Neural cell (in vitro differentiated cells): ENCODE measurements at regions not wholly inside any gene's neighbourhood (a gene's known extent, or its start where the extent isn't known, plus 50 kb on each side); places are given as distances from the start of the nearest gene placed in this dataset.

ENCODE experiments used
- H2AFZ ChIP-seq: fragments of 200-600, 300-800 bp; sonication (generic), shearing (Covaris generic); 2 replicates; pipeline ENCODE4 v1.6.0; 2014; ENCODE audit warnings: low read depth, mild to moderate bottlenecking, antibody characterized with exemption, low read length, moderate library complexity
- H3F3A ChIP-seq: fragments of 200-600 bp; shearing (Covaris generic); 2 replicates; pipeline ENCODE4 v1.6.1; 2016; ENCODE audit warnings: mild to moderate bottlenecking, moderate library complexity, mixed read lengths, antibody characterized with exemption, low read length; ENCODE audit not compliant: insufficient read depth, poor library complexity, severe bottlenecking
- H3K27ac ChIP-seq: fragments of 200-600, 300-800 bp; sonication (generic), shearing (Covaris generic); 2 replicates; pipeline ENCODE4 v1.5.1; 2014; ENCODE audit warnings: mild to moderate bottlenecking, low read length, moderate library complexity
- H3K27me3 ChIP-seq: fragments of 300-800, 200-600 bp; sonication (generic), shearing (Covaris generic); 2 replicates; pipeline ENCODE4 v1.6.0; 2014; ENCODE audit warnings: mild to moderate bottlenecking, low read depth, low read length, moderate library complexity; ENCODE audit not compliant: insufficient read depth
- H3K36me3 ChIP-seq: fragments of 300-800, 200-600 bp; sonication (generic), shearing (Covaris generic); 2 replicates; pipeline ENCODE4 v1.5.1; 2014; ENCODE audit warnings: mild to moderate bottlenecking, antibody characterized with exemption, low read length, moderate library complexity; ENCODE audit not compliant: insufficient read depth
- H3K4me2 ChIP-seq: fragments of 300-800, 200-600 bp; sonication (generic), shearing (Covaris generic); 2 replicates; pipeline ENCODE4 v1.6.0; 2014; ENCODE audit warnings: mild to moderate bottlenecking, low read length
- H3K4me3 ChIP-seq: fragments of 300-800, 200-600 bp; sonication (generic), shearing (Covaris generic); 2 replicates; pipeline ENCODE4 v1.5.1; 2014; ENCODE audit warnings: mild to moderate bottlenecking, low read length, moderate library complexity
- H3K79me2 ChIP-seq: fragments of 200-600 bp; shearing (Covaris generic); replicated peaks from 2 replicates; pipeline ENCODE4 v1.6.0; 2014; ENCODE audit warnings: mild to moderate bottlenecking, low read length, moderate library complexity; ENCODE audit not compliant: insufficient read depth
- H3K9ac ChIP-seq: fragments of 300-800, 200-600 bp; sonication (generic), shearing (Covaris generic); 2 replicates; pipeline ENCODE4 v1.6.1; 2016; ENCODE audit warnings: mild to moderate bottlenecking, low read length, mixed read lengths
- H3K9me2 ChIP-seq: fragments of 200-600 bp; shearing (Covaris generic); 2 replicates; pipeline ENCODE4 v1.6.1; 2016; ENCODE audit warnings: mild to moderate bottlenecking, low read length, mixed read lengths; ENCODE audit not compliant: insufficient read depth
- H3K9me3 ChIP-seq: fragments of 200-600, 300-800 bp; sonication (generic), shearing (Covaris generic); 2 replicates; pipeline ENCODE4 v1.6.1; 2016; ENCODE audit warnings: mild to moderate bottlenecking, mixed run types, low read length, moderate library complexity, mixed read lengths
- H4K20me1 ChIP-seq: fragments of 200-600 bp; shearing (Covaris generic); 2 replicates; pipeline ENCODE4 v1.6.1; 2016; ENCODE audit warnings: mild to moderate bottlenecking, mixed run types; ENCODE audit not compliant: insufficient read depth
- EP300 ChIP-seq: fragments of 450-650 bp; conservative IDR thresholded peaks from 2 replicates; pipeline ENCODE4 v1.6.1; 2014; ENCODE audit warnings: antibody characterized with exemption, mild to moderate bottlenecking, moderate library complexity; ENCODE audit not compliant: poor library complexity, severe bottlenecking
- EZH2 ChIP-seq: fragments of 200-600, 300-800 bp; shearing (Covaris generic), sonication (generic); IDR thresholded peaks from 2 replicates; pipeline ENCODE4 v1.6.1; 2014; ENCODE audit warnings: antibody characterized with exemption, low read length, borderline replicate concordance, mild to moderate bottlenecking; ENCODE audit not compliant: insufficient read depth, poor library complexity, severe bottlenecking
- MXI1 ChIP-seq: fragments of 450-650 bp; conservative IDR thresholded peaks from 2 replicates; pipeline ENCODE4 v1.6.1; 2014; ENCODE audit warnings: antibody characterized with exemption, mild to moderate bottlenecking; ENCODE audit not compliant: poor library complexity, severe bottlenecking
- POLR2AphosphoS5 ChIP-seq: IDR thresholded peaks from 2 replicates; pipeline ENCODE4 v1.6.1; 2012
- RAD21 ChIP-seq: fragments of 450-650 bp; conservative IDR thresholded peaks from 2 replicates; pipeline ENCODE4 v1.6.1; 2014; ENCODE audit warnings: antibody characterized with exemption, mild to moderate bottlenecking, moderate library complexity
- REST ChIP-seq: IDR thresholded peaks from 2 replicates; pipeline ENCODE4 v1.6.1; 2012; ENCODE audit warnings: borderline replicate concordance
- SMC3 ChIP-seq: fragments of 450-650 bp; conservative IDR thresholded peaks from 2 replicates; pipeline ENCODE4 v1.6.1; 2014; ENCODE audit warnings: antibody characterized with exemption, mild to moderate bottlenecking, moderate library complexity; ENCODE audit not compliant: poor library complexity
- TAF1 ChIP-seq: IDR thresholded peaks from 2 replicates; pipeline ENCODE4 v1.6.1; 2012; ENCODE audit warnings: low read depth
- TF ChIP-seq, protein P1 (sequence below): fragments of 450-650 bp; IDR thresholded peaks from 2 replicates; pipeline ENCODE4 v1.5.1; 2014; ENCODE audit warnings: antibody characterized with exemption, mild to moderate bottlenecking, moderate library complexity; ENCODE audit not compliant: poor library complexity, severe bottlenecking

DNA sequence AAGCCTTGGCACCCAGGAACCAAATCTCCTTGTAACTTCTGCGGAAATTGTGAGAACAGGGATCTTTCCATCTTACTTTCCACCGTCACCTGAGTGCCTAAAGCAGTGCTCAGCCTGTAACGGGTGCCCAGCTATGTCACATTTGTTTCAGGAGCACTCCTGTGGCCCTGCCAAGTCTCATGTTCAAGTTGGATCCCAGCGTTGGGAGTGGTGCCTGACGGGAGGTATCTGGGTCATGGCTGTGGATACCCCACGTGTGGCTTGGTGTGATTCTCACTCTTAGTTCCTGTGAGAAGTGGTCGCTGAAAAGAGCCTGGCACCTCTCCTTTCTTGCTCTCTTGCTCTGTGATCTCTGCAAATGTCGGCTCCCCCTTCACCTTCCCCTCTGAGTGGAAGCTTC lies 114.9 kb downstream of the UQCRFS1 start:
- H2AFZ ChIP-seq, result no peak overlapping the region
- no peak overlapping the region for H3K4me2 ChIP-seq
- no peak for TF ChIP-seq TAF1
- no peak for TF ChIP-seq POLR2AphosphoS5
- TF ChIP-seq REST, result no peak
- TF ChIP-seq, protein P1, sequence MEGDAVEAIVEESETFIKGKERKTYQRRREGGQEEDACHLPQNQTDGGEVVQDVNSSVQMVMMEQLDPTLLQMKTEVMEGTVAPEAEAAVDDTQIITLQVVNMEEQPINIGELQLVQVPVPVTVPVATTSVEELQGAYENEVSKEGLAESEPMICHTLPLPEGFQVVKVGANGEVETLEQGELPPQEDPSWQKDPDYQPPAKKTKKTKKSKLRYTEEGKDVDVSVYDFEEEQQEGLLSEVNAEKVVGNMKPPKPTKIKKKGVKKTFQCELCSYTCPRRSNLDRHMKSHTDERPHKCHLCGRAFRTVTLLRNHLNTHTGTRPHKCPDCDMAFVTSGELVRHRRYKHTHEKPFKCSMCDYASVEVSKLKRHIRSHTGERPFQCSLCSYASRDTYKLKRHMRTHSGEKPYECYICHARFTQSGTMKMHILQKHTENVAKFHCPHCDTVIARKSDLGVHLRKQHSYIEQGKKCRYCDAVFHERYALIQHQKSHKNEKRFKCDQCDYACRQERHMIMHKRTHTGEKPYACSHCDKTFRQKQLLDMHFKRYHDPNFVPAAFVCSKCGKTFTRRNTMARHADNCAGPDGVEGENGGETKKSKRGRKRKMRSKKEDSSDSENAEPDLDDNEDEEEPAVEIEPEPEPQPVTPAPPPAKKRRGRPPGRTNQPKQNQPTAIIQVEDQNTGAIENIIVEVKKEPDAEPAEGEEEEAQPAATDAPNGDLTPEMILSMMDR, result no peak
- TF ChIP-seq SMC3, result no peak
- no peak for TF ChIP-seq MXI1
- no peak for TF ChIP-seq EZH2
- no peak for TF ChIP-seq EP300
- TF ChIP-seq RAD21, result no peak
- H3K9ac ChIP-seq, result no peak overlapping the region
- H3K79me2 ChIP-seq, result no peaks in the 10 kb centered on the region
- no peak overlapping the region for H3K4me3 ChIP-seq
- H4K20me1 ChIP-seq, result no peaks in the 10 kb centered on the region
- no peaks in the 10 kb centered on the region for H3K9me2 ChIP-seq
- no peaks in the 10 kb centered on the region for H3K36me3 ChIP-seq
- no peaks in the 10 kb centered on the region for H3K27me3 ChIP-seq
- H3F3A ChIP-seq, result no peaks in the 10 kb centered on the region
- H3K27ac ChIP-seq, result no peak overlapping the region
- H3K9me3 ChIP-seq, result no peaks in the 10 kb centered on the region

DNA sequence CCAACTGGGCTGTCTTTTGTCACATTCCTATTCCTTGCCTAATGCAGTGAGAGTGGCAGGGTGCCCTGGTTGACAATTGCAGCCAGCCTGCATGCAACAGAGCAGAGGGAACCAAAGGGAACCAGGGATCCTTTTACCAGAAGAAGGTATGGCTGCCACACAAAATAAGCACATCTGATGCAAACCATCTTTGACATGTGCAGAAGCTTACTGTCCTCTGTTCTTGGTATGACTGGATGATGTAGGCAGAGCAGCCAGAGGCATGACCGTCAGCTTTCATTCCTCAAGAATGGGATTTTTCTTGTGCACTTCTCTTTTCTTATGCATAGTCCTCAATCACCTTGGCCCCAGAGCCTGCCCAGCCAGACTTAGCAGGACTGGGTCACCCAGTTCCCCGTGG lies 116.1 kb downstream of the UQCRFS1 start:
- Histone ChIP-seq H3K9me2 (no peaks in the 10 kb centered on the region), H3K4me3 (no peak overlapping the region), H3K36me3 (no peaks in the 10 kb centered on the region), H3K27ac (no peak overlapping the region), H3K27me3 (no peaks in the 10 kb centered on the region), H3K79me2 (no peaks in the 10 kb centered on the region), H3K4me2 (no peak overlapping the region), H3F3A (no peaks in the 10 kb centered on the region), H3K9me3 (no peaks in the 10 kb centered on the region), H3K9ac (no peak overlapping the region), H2AFZ (no peak overlapping the region), H4K20me1 (no peaks in the 10 kb centered on the region)
- TF ChIP-seq POLR2AphosphoS5 (no peak), REST (no peak), TAF1 (no peak), MXI1 (no peak), SMC3 (no peak), EP300 (no peak), RAD21 (no peak), EZH2 (no peak)
- TF ChIP-seq, protein P1, result no peak
